G401 (cell line): ENCODE measurements at regions not wholly inside any gene's neighbourhood (a gene's known extent, or its start where the extent isn't known, plus 50 kb on each side); places are given as distances from the start of the nearest gene placed in this dataset.
"Not testable (repeated sequence)": the region's sequence is repeated elsewhere in the genome, so short reads cannot be mapped to it uniquely, and the experiment has no call there.

Experiments
- DNase-seq: peaks from one replicate; pipeline ENCODE4 v3.0.0-alpha.2; 2015; ENCODE audit warnings: low spot score
- in situ Hi-C: cut with HindIII; loops from 2 replicates; pipeline ENCODE4 v1.10.0; 2016; ENCODE audit warnings: low sequenced_read_pairs, mixed read lengths

GRCh38 chr7:65453341-65454030 is 79.8 kb downstream of the ZNF92 start:
- in situ Hi-C loops = no loop called here

GRCh38 chr7:65454469-65454868 is 80.8 kb downstream of the ZNF92 start:
- in situ Hi-C loops = no loop called here
- DNase-seq = no peak

More at GRCh38 chr7:65453341-65454030, 79.8 kb downstream of the ZNF92 start:
- DNase-seq = no peak

GRCh38 chr7:65455050-65455449 is 81.4 kb downstream of the ZNF92 start:
- in situ Hi-C loops, DNase-seq: not testable (repeated sequence)

GRCh38 chr7:65457705-65458104 is 84.0 kb downstream of the ZNF92 start:
- in situ Hi-C loops = no loop called here
- no peak for DNase-seq

GRCh38 chr7:65459438-65459837 is 85.8 kb downstream of the ZNF92 start:
- in situ Hi-C loops = no loop called here
- no peak for DNase-seq

- no peak for DNase-seq
- in situ Hi-C loops = no loop called here
These were observed 88.6 kb downstream of the ZNF92 start for GRCh38 chr7:65462148-65462716.

- in situ Hi-C loops = no loop called here
- DNase-seq = no peak
These were observed 89.5 kb downstream of the ZNF92 start for GRCh38 chr7:65463184-65463583.

- DNase-seq, in situ Hi-C loops: not testable (repeated sequence)
These were observed 96.4 kb downstream of the ZNF92 start for GRCh38 chr7:65469919-65470558.

GRCh38 chr7:65471587-65471986 is 97.9 kb downstream of the ZNF92 start:
- in situ Hi-C loops = no loop called here
- DNase-seq = no peak

GRCh38 chr7:65475040-65475726 is 101.5 kb downstream of the ZNF92 start:
- DNase-seq = no peak
- in situ Hi-C loops = no loop called here

- DNase-seq = no peak
- in situ Hi-C loops = no loop called here
These were observed 102.2 kb downstream of the ZNF92 start for GRCh38 chr7:65475734-65476319.

GRCh38 chr7:65477326-65477725 is 103.7 kb downstream of the ZNF92 start:
- in situ Hi-C loops = no loop called here
- no peak for DNase-seq

- in situ Hi-C loops = no loop called here
- no peak for DNase-seq
These were observed 115.7 kb downstream of the ZNF92 start for GRCh38 chr7:65489260-65489767.

GRCh38 chr7:65496697-65497096 is 123.0 kb downstream of the ZNF92 start:
- in situ Hi-C loops, DNase-seq: not testable (repeated sequence)

- no peak for DNase-seq
These were observed 129.9 kb downstream of the ZNF92 start for GRCh38 chr7:65503434-65504152.

GRCh38 chr7:65504504-65505319 is 131.1 kb downstream of the ZNF92 start:
- DNase-seq, in situ Hi-C loops: not testable (repeated sequence)

More at GRCh38 chr7:65503434-65504152, 129.9 kb downstream of the ZNF92 start:
- in situ Hi-C loops = no loop called here

- DNase-seq, in situ Hi-C loops: not testable (repeated sequence)
These were observed 131.6 kb downstream of the ZNF92 start for GRCh38 chr7:65505320-65505633.
